Activated CD4-positive, alpha-beta T cell treated with anti-CD3 and anti-CD28 coated beads, Interleukin-2, amount 50 U/mL, for 4 hours (primary cell): ENCODE measurements at regions not wholly inside any gene's neighbourhood (a gene's known extent, or its start where the extent isn't known, plus 50 kb on each side); places are given as distances from the start of the nearest gene placed in this dataset.

Experiments
- DNase-seq, 2 experiments: peaks; one replicate each; pipeline ENCODE4 v3.0.0-alpha.2; 2020

DNA sequence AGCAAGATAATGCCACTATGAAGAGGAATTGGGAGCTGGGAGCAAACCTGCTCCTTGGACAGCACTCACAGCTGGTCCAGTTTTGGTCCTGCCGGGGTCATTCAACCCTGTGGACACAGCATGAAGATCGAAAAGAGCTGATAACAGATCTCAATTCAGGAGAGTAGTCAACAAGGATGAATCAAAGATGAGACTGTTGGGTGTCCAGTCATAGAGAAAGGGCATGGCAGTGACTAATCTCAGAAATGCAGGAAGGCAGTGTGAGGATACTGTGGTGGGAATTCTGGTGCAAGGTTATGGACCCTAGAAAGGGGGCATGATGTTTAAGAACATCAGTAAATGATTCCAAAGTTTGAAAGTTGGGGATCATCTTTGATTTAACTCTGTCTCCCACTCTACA lies 261.4 kb upstream of the ZP4 start:
- DNase-seq: no peak

- DNase-seq: no peak
These were observed 252.3 kb upstream of the ZP4 start for GRCh38 chr1:238143038-238143437.

GRCh38 chr1:238141353-238141752 lies 250.6 kb upstream of the ZP4 start:
- DNase-seq: no peak

GRCh38 chr1:238139713-238140112 lies 249.0 kb upstream of the ZP4 start:
- DNase-seq: no peak

GRCh38 chr1:238138059-238138626 lies 247.4 kb upstream of the ZP4 start:
- DNase-seq: no peak

DNA sequence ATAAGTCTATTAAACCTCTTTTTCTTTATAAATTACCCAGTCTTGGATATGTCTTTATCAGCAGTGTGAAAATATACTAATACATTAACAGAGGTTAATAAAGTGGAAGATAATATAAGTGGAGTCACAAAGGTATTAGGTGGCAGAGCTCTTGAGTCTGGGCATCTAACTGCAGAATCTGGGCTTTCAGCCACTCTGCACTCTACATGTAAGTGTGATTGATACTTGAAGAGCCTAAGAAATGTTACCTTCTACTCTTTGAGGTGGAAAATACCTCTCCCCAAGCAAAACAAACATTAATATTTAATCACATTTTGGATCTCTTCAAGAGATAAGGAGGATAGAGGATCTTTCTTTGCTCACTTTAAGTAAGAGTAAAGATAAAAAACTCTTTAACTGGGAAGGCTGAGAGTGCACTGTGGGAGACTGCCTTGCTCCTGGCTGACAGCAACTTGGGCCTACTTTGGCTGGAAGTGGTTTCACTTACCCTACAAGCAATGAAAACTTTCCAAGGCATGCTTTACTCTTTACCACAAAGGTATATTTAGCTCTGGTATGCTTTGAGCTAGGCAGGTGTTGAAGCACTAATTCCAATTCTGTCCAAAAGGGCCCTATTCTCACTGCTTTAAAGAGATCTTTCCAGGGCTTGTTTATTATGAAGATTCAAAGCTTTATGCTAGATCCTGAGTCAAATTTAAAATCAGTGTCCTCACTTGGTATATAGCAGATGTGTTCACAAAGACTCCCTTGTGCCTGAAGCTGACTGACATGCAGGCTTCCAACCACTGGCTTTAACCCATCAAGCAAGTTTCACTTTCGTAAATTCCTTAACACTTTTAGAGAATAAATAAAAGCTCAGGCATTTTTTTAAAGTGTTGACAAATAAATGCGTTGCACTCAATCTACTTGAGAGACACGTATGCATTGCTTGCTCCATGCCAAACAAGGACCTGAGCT lies 245.3 kb upstream of the ZP4 start:
- no peak for DNase-seq

DNA sequence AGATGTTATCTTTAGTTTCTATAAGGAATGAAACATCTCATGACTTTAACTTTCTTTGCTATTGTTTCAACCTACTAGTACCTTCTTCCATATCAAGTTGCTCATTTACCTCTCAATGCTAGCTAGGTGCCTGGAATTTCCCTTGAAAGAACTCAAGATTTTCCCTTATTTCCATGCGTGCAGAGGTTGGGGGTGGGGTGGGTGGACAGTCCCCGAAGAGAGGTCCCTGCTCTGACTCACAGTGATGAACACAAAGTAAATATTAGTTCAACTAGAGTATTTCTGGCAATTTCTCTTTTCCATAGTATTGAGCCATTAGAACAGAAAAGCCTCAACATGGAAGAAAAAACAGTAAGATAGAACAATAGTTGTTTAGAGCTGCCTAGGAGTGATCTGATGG lies 239.0 kb upstream of the ZP4 start:
- DNase-seq: no peak

GRCh38 chr1:238123201-238123600 lies 232.5 kb upstream of the ZP4 start:
- no peak for DNase-seq

- no peak for DNase-seq
These were observed 229.1 kb upstream of the ZP4 start for GRCh38 chr1:238119861-238120260.

- DNase-seq: no peak
These were observed 228.3 kb upstream of the ZP4 start for GRCh38 chr1:238119060-238119459.

DNA sequence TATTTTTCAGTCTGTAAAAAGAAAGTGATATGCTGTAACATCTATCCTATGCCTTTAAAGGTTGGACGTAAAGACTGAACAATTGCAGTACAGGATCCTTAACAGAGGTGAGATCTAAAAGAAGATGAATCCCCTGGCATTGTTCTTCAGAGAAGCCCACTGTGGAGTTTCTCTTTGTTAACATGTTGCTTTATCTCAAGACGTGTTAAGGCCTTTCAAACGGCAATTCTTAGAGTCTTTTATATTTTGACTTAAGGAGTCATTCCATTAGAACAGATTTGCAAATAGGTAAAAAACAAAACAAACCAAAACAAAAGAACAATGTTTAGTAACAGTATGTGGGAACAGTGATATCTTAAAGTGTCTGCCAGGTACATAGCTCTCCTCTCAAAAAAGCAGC lies 225.1 kb upstream of the ZP4 start:
- DNase-seq: no peak

- DNase-seq: no peak
These were observed 222.4 kb upstream of the ZP4 start for GRCh38 chr1:238112952-238113621.

- DNase-seq: no peak
These were observed 220.8 kb upstream of the ZP4 start for GRCh38 chr1:238111516-238111915.

- no peak for DNase-seq
These were observed 220.4 kb upstream of the ZP4 start for GRCh38 chr1:238111081-238111480.

DNA sequence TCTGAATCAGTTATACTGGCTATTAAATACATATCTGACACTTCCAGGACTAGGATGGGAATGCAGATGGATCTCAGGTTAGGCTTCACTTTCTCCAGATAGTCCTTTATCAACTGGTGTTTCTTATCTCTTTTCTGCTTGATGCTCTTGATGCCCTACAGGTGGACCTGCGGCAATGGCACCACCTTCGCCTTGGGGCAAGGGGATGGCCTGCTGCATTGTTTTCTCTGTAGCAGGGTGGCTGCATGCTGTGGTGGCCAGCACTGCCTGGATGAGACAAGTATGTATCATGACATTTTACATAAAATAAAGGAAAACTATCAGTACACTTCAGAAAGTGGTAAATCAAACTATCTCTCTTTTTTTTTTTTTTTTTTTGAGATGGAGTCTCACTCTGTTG lies 217.7 kb upstream of the ZP4 start:
- DNase-seq: no peak

GRCh38 chr1:238107322-238107721 lies 216.6 kb upstream of the ZP4 start:
- DNase-seq: no peak

DNA sequence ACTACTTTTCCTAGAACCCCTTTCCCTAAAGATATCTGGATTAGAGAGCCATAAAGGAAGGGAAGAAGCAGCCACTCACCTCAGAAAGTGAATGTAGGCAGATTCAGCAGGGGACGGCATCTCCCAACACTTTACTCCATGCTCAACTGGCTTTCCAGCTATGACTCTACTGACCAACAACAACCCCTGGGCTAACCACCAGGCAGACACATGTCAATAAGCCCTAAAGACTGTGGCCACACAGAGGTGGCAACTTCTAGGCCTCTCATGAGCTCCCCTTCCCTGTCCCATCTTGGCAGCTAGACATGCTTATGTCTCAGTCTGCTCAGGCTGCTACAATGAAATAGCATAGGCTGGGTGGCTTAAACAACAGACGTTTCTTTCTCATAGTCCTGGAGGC lies 214.0 kb upstream of the ZP4 start:
- DNase-seq: no peak

GRCh38 chr1:238101923-238102322 lies 211.2 kb upstream of the ZP4 start:
- no peak for DNase-seq

DNA sequence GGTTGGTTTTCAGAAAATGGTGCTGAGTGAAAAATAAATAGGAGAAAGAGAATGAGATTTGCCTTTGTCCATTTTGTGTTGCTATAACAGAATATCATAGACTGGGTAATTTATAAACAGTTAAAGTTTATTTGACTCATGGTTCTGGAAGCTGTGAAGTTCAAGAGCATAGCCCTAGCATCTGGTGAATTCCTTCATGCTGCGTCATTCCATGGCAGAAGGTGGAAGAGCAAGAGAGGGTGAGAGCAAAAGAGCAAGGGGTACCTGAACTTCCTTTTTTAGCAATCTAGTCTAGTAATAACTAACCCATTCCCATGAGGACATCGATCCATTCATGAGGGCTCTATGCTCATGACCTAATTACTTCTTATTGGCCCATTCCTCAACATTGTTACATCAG lies 209.1 kb upstream of the ZP4 start:
- no peak for DNase-seq

DNA sequence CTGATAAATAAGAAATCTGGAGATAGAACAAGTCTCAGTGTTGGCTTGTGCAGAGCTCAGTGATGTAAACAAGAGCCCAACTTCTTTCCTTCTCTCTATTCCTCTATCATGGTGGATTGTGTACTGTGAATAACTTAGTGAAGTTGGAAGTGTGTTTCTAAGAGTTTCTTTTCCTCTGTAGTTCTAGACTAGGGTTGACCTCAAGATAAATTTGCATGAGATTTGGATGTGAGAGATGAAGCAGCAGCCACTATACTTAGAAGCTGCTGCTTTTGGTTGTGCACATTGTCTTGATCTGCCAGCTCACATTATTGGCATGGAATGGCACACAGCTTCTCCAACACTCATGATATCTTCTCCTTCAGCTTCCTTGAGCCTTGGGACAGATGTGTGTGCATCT lies 198.9 kb upstream of the ZP4 start:
- no peak for DNase-seq

DNA sequence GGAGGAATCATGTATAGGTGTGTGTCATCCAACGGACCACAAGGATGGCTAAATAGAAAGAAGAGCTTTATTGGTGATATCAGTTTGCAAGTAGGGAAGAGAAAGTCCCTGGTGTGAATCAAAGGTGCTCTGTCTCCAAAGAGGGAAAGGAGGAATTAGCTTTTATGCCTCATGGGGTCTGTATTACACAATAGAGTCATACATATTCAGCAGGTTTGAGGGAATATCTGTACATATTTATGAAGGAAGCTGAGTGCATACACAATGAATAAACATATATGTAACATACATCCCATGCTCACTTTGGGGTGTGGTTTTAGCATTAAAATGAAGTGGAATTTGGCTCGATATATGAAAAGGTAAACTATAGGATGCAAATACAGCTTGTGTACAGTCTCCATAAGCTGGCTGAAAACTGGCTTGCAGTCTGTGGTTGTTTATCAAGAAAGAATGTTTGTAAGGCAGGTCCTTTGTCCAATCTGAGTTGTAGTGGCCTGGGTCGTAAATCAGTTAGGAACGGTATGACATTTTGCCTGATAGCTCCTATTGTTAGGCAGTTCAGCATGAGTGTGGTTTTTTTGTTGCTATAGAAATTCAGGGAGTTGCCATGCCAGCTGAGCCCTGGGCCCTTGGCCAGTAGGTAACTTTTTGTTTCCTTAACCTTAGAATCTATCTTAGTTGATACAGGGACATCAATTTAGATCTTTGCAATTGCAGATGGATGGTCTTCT lies 198.0 kb upstream of the ZP4 start:
- no peak for DNase-seq

GRCh38 chr1:238073991-238074390 lies 183.3 kb upstream of the ZP4 start:
- no peak for DNase-seq

- no peak for DNase-seq
These were observed 180.3 kb upstream of the ZP4 start for GRCh38 chr1:238071061-238071460.
